22Rv1 (cell line): ENCODE measurements at regions not wholly inside any gene's neighbourhood (a gene's known extent, or its start where the extent isn't known, plus 50 kb on each side); places are given as distances from the start of the nearest gene placed in this dataset.

Experiments
- H3K27ac ChIP-seq: fragments of 450-650 bp; 2 replicates; pipeline ENCODE4 v1.5.1; 2017
- CTCF ChIP-seq: fragments of 450-650 bp; IDR thresholded peaks from 2 replicates; pipeline ENCODE4 v1.5.1; 2017; ENCODE audit warnings: mild to moderate bottlenecking
- ZFX ChIP-seq: fragments of 450-650 bp; IDR thresholded peaks from 2 replicates; pipeline ENCODE4 v1.6.1; 2017; ENCODE audit warnings: antibody characterized with exemption, borderline replicate concordance

GRCh38 chr15:66956672-66957430 lies 108.6 kb upstream of the SMAD3 start:
- H3K27ac ChIP-seq: no peak overlapping the region

DNA sequence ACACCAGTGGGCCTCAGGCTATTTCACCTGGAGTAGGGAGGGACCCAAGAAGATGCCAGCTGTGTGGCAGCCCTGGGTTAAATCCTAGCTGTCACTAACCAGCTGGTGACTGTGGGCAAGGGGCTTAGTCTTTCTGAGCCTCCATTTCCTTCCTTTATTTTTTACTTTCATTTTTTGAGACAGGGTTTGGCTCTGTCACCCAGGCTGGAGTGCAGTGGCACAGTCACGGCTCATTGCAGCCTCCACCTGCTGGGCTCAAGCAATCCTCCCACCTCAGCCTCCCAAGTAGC lies 108.0 kb upstream of the SMAD3 start:
- TF ChIP-seq ZFX: no peak
- H3K27ac ChIP-seq: no peak overlapping the region

More at GRCh38 chr15:66956672-66957430, 108.6 kb upstream of the SMAD3 start:
- no peak for TF ChIP-seq CTCF
- no peak for TF ChIP-seq ZFX

DNA sequence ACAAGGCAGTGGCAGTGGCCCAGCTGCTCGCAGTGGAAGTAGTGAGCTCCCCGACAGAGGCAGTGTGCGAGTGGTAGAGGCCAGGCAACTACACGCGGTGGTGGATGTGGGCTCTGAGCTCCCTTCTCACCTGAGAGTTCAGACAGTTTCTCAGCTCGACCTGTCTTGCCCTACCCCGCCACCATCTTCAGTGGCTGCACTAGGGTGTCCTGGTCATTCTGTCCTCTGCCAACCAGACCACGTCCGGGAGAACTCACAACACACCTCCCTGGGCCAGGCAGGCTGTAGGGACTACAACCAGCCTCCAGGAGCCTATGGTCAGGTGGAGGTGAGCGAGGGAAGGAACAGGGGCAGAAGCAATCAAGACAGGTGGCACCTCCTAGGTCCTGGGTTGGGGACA lies 106.3 kb upstream of the SMAD3 start:
- H3K27ac ChIP-seq: no peak overlapping the region
- TF ChIP-seq ZFX (no peak), CTCF (no peak)

- TF ChIP-seq ZFX: no peak
- no peak for TF ChIP-seq CTCF
- no peak overlapping the region for H3K27ac ChIP-seq
Measured at GRCh38 chr15:66959875-66960274, 105.5 kb upstream of the SMAD3 start.

- TF ChIP-seq CTCF (no peak), ZFX (no peak)
- H3K27ac ChIP-seq: no peak overlapping the region
Measured at GRCh38 chr15:66960519-66960918, 104.9 kb upstream of the SMAD3 start.

DNA sequence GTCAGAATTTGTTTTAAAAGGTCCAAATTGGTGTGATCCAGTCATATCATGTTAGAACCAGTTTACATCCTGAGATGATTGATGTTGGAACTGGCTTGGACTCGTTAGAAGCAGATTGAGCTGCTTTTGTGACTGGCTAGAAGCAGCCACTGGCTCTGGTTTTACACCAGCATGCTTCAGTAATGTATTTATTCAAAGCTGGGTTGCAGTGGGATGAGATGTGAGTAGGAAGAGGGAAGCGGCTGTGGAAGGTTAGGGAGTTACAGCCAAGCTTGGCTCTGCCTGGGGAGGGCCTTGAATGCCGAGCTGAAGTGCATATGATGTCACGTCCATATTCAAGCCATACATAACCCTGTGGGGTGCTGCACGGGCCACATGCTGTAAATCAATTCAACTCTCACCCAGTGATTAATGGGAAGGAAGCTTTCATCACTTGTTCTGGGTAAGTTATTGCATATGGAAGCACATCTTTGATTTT lies 104.0 kb upstream of the SMAD3 start:
- no peak overlapping the region for H3K27ac ChIP-seq

GRCh38 chr15:66961901-66962300 lies 103.5 kb upstream of the SMAD3 start:
- H3K27ac ChIP-seq: no peak overlapping the region
- TF ChIP-seq CTCF (no peak), ZFX (no peak)

More for the DNA sequence above, 104.0 kb upstream of the SMAD3 start:
- no peak for TF ChIP-seq CTCF
- no peak for TF ChIP-seq ZFX

DNA sequence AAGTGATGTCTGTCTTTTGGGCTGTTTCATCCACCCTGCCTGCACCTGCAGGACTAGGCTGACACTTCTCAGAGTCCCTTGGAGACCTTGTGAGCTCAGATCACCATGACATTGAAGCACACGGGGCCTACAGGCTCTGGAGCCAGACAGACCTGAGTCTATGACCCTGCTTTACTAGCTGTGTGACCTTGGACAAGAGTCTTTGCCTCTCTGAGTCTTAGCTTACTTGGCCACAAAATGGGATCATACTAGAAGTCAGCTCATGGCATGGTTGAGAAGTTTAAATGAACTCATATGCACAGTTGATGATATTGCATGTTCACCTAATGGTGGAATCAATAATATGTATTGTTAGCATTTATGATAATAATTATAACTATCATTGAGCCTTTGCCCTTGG lies 102.9 kb upstream of the SMAD3 start:
- TF ChIP-seq CTCF: no peak
- TF ChIP-seq ZFX: no peak

More for the DNA sequence above, 102.9 kb upstream of the SMAD3 start:
- H3K27ac ChIP-seq: no peak overlapping the region
